HepG2 (cell line): ENCODE measurements at regions not wholly inside any gene's neighbourhood (a gene's known extent, or its start where the extent isn't known, plus 50 kb on each side); places are given as distances from the start of the nearest gene placed in this dataset.

Experiments used
- BCL6 ChIP-seq: IDR thresholded peaks from 2 replicates; pipeline ENCODE4 v1.6.1; 2016; ENCODE audit warnings: missing genetic modification reagents, missing compliant biosample characterization
- CREB1 ChIP-seq, 2 experiments: fragments of 450-650 bp in 1 of 2; IDR thresholded peaks; 2 replicates each; pipeline ENCODE4 v1.6.1; 2016 to 2017; ENCODE audit warnings: control low read depth in 1 of 2, mild to moderate bottlenecking in 1 of 2, missing compliant biosample characterization in 1 of 2, missing genetic modification characterization in 1 of 2
- ELF3 ChIP-seq: IDR thresholded peaks from 2 replicates; pipeline ENCODE4 v1.6.1; 2016; ENCODE audit warnings: missing genetic modification reagents, missing compliant biosample characterization
- FOXA3 ChIP-seq: IDR thresholded peaks from 2 replicates; pipeline ENCODE4 v1.6.1; 2016; ENCODE audit warnings: missing genetic modification reagents, missing compliant biosample characterization
- HDAC1 ChIP-seq: sonication (generic); formaldehyde crosslinking; IDR thresholded peaks from 2 replicates; pipeline ENCODE4 v1.5.1; 2020; ENCODE audit warnings: mild to moderate bottlenecking, missing genetic modification reagents
- HDAC2 ChIP-seq: sonication (generic); formaldehyde crosslinking; IDR thresholded peaks from 2 replicates; pipeline ENCODE4 v1.4.0; 2020; ENCODE audit warnings: missing genetic modification reagents
- HMG20A ChIP-seq: IDR thresholded peaks from 2 replicates; pipeline ENCODE4 v1.6.1; 2016; ENCODE audit warnings: borderline replicate concordance
- MBD4 ChIP-seq: IDR thresholded peaks from 2 replicates; pipeline ENCODE4 v1.6.1; 2012; ENCODE audit warnings: low read length, inconsistent platforms, borderline replicate concordance
- PPARG ChIP-seq: conservative IDR thresholded peaks from 2 replicates; pipeline ENCODE4 v1.6.1; 2016; ENCODE audit warnings: missing biosample characterization, missing genetic modification reagents
- TBL1XR1 ChIP-seq: fragments of 150-350 bp; IDR thresholded peaks from 2 replicates; pipeline ENCODE4 v1.6.1; 2014; ENCODE audit warnings: borderline replicate concordance, low read length; ENCODE audit not compliant: partially characterized antibody
- ZBTB20 ChIP-seq: sonication (generic); formaldehyde crosslinking; IDR thresholded peaks from 2 replicates; pipeline ENCODE4 v1.8.1; 2023; ENCODE audit warnings: missing genetic modification reagents, low read depth, mild to moderate bottlenecking, borderline replicate concordance
- ZEB1 ChIP-seq: IDR thresholded peaks from 2 replicates; pipeline ENCODE4 v1.6.1; 2012; ENCODE audit warnings: mild to moderate bottlenecking, low read depth, inconsistent platforms; ENCODE audit not compliant: insufficient replicate concordance
- ZFP82 ChIP-seq: sonication (generic); formaldehyde crosslinking; IDR thresholded peaks from 2 replicates; pipeline ENCODE4 v1.5.1; 2020; ENCODE audit warnings: mild to moderate bottlenecking, missing genetic modification reagents, borderline replicate concordance
- ZKSCAN8 ChIP-seq: IDR thresholded peaks from 2 replicates; pipeline ENCODE4 v1.6.1; 2016; ENCODE audit warnings: borderline replicate concordance, missing genetic modification reagents, missing compliant biosample characterization
- ZNF142 ChIP-seq: sonication (generic); formaldehyde crosslinking; IDR thresholded peaks from 2 replicates; pipeline ENCODE4 v1.4.0; 2020; ENCODE audit warnings: missing genetic modification reagents
- ZNF672 ChIP-seq: sonication (generic); formaldehyde crosslinking; IDR thresholded peaks from 2 replicates; pipeline ENCODE4 v1.8.1; 2022; ENCODE audit warnings: missing genetic modification reagents
- ZNF710 ChIP-seq: sonication (generic); formaldehyde crosslinking; IDR thresholded peaks from 2 replicates; pipeline ENCODE4 v1.5.0; 2020; ENCODE audit warnings: mild to moderate bottlenecking, missing genetic modification reagents, borderline replicate concordance
- TF ChIP-seq, protein P1 (sequence below): sonication (generic); formaldehyde crosslinking; IDR thresholded peaks from 2 replicates; pipeline ENCODE4 v1.5.0; 2020; ENCODE audit warnings: mild to moderate bottlenecking, missing genetic modification reagents, moderate library complexity

GRCh38 chr6:80527552-80528052, 421.1 kb downstream of the BCKDHB start (continued):
- TF ChIP-seq, protein P1, sequence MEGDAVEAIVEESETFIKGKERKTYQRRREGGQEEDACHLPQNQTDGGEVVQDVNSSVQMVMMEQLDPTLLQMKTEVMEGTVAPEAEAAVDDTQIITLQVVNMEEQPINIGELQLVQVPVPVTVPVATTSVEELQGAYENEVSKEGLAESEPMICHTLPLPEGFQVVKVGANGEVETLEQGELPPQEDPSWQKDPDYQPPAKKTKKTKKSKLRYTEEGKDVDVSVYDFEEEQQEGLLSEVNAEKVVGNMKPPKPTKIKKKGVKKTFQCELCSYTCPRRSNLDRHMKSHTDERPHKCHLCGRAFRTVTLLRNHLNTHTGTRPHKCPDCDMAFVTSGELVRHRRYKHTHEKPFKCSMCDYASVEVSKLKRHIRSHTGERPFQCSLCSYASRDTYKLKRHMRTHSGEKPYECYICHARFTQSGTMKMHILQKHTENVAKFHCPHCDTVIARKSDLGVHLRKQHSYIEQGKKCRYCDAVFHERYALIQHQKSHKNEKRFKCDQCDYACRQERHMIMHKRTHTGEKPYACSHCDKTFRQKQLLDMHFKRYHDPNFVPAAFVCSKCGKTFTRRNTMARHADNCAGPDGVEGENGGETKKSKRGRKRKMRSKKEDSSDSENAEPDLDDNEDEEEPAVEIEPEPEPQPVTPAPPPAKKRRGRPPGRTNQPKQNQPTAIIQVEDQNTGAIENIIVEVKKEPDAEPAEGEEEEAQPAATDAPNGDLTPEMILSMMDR (CRISPR knock-in tag) = no peak
- TF ChIP-seq TBL1XR1 = peak; percentile 76
- peak; percentile 69; the same call in 1 of the 2 replicates for TF ChIP-seq HDAC2 (CRISPR knock-in tag)
- TF ChIP-seq FOXA3 (CRISPR knock-in tag) = peak; percentile 93
- TF ChIP-seq ZKSCAN8 (CRISPR knock-in tag) = no peak
- peak; percentile 71 for TF ChIP-seq HDAC1 (CRISPR knock-in tag)
- TF ChIP-seq MBD4 = peak; percentile 50; the same call in 1 of the 2 replicates
- TF ChIP-seq ZNF142 (CRISPR knock-in tag) = 0 out of 2 replicates have a peak, but pooled peaks have one; percentile 29
- peak; percentile 22; the same call in 1 of the 2 replicates for TF ChIP-seq ZBTB20
- no peak for TF ChIP-seq ZNF672 (CRISPR knock-in tag)
- 0 out of 2 replicates have a peak, but pooled peaks have one; percentile 32 for TF ChIP-seq ZFP82
- peak; percentile 87 for TF ChIP-seq BCL6 (CRISPR knock-in tag)
- TF ChIP-seq ELF3 (CRISPR knock-in tag) = peak; percentile 45; the same call in 1 of the 2 replicates
- TF ChIP-seq PPARG (CRISPR knock-in tag) = peak; percentile 66; the same call in 1 of the 2 replicates
- no peak for TF ChIP-seq CREB1 (IDR thresholded peaks at IDR 0.05)
- peak; percentile 84 for TF ChIP-seq CREB1 (CRISPR knock-in tag; IDR thresholded peaks at IDR 0.05)
- TF ChIP-seq HMG20A = peak; percentile 90
- peak; percentile 58 for TF ChIP-seq ZEB1
- 0 out of 2 replicates have a peak, but pooled peaks have one; percentile 32 for TF ChIP-seq ZNF710 (CRISPR knock-in tag)
